ENCODE measurements at regions not wholly inside any gene's neighbourhood (a gene's known extent, or its start where the extent isn't known, plus 50 kb on each side); places are given as distances from the start of the nearest gene placed in this dataset.

GRCh38 chr6:119620846-119621555 lies 271.4 kb upstream of the MAN1A1 start:
- FAIRE-seq, result no peak
- H2AFZ ChIP-seq (ENCODE audit: low read length), result no peak overlapping the region
- CTCF ChIA-PET (ENCODE audit: partially characterized antibody), result no interaction called here

More at GRCh38 chr6:119620846-119621555, 271.4 kb upstream of the MAN1A1 start:
- no peak overlapping the region for H4K8ac ChIP-seq (ENCODE audit: extremely low read depth, insufficient read depth, low read length)
- POLR2A ChIA-PET (ENCODE audit: partially characterized antibody), result no interaction called here
- H3K4me1 ChIP-seq (replicated peaks in 1 of 4; ENCODE audit: control insufficient read depth in 3 of 4, insufficient read depth in 4 of 4, low read length in 3 of 4), result no peaks in the 10 kb centered on the region
- H3K23me2 ChIP-seq (ENCODE audit: low read depth, low read length), result no peaks in the 10 kb centered on the region
- no peak overlapping the region for H3K4me2 ChIP-seq (ENCODE audit: insufficient read depth in 1 of 2, low read depth in 2 of 2, low read length in 2 of 2)
- H4K91ac ChIP-seq (replicated peaks; ENCODE audit: insufficient read length, low read length), result no peak overlapping the region
- H3K18ac ChIP-seq (ENCODE audit: extremely low read depth, low read length), result no peak overlapping the region
- H2BK12ac ChIP-seq (ENCODE audit: low read depth, low read length), result no peak overlapping the region
- no peaks in the 10 kb centered on the region for H3K79me1 ChIP-seq (ENCODE audit: low read depth, low read length)
- no peak overlapping the region for H2BK5ac ChIP-seq (ENCODE audit: low read depth, low read length)
- no peak for DNase-seq (ENCODE audit: low read depth in 1 of 2, low spot score in 2 of 2)
- H2BK20ac ChIP-seq (ENCODE audit: low read length), result no peak overlapping the region
- H3K4me3 ChIP-seq (ENCODE audit: extremely low read depth in 1 of 4, insufficient read depth in 2 of 4, low read depth in 3 of 4, low read length in 4 of 4), result no peak overlapping the region
- no peak overlapping the region for H3K56ac ChIP-seq (replicated peaks; ENCODE audit: insufficient read length, low read depth, low read length)
- H2BK120ac ChIP-seq (replicated peaks; ENCODE audit: low read depth, low read length), result no peak overlapping the region
- no peak overlapping the region for H3K27ac ChIP-seq (ENCODE audit: low read depth, low read length)
- no peak overlapping the region for H2BK15ac ChIP-seq (ENCODE audit: low read length)
- H3K9me3 ChIP-seq (ENCODE audit: insufficient read depth in 2 of 2, low read depth in 1 of 2, low read length in 1 of 2), result no peaks in the 10 kb centered on the region
- no peak overlapping the region for H4K5ac ChIP-seq (ENCODE audit: insufficient read length, low read depth, low read length)
- no peaks in the 10 kb centered on the region for H3K27me3 ChIP-seq (replicated peaks in 1 of 4; ENCODE audit: control insufficient read depth in 3 of 4, extremely low read depth in 1 of 4, insufficient read depth in 3 of 4, low read length in 3 of 4)
- H3K79me2 ChIP-seq (ENCODE audit: control insufficient read depth in 1 of 2, insufficient read depth in 2 of 2, low read length in 2 of 2), result no peaks in the 10 kb centered on the region
- H2AK5ac ChIP-seq (ENCODE audit: low read depth, low read length), result no peak overlapping the region
- no peaks in the 10 kb centered on the region for H4K20me1 ChIP-seq (replicated peaks in 1 of 2; ENCODE audit: control insufficient read depth in 1 of 2, insufficient read depth in 2 of 2, low read length in 2 of 2)
- no peaks in the 10 kb centered on the region for H3K36me3 ChIP-seq (ENCODE audit: control insufficient read depth in 2 of 4, insufficient read depth in 4 of 4, low read length in 3 of 4)
- H3K23ac ChIP-seq (ENCODE audit: insufficient read length), result no peak overlapping the region
- TF ChIP-seq KDM1A (IDR thresholded peaks at IDR 0.05; ENCODE audit: borderline replicate concordance, low read length), result no peak
- no peak for TF ChIP-seq JUND (IDR thresholded peaks at IDR 0.05; ENCODE audit: low read length)
- TF ChIP-seq MAX (IDR thresholded peaks at IDR 0.05), result no peak
- TF ChIP-seq RAD21 (IDR thresholded peaks at IDR 0.05 in 1 of 2, conservative IDR thresholded peaks at IDR 0.05 in 1 of 2; ENCODE audit: low read depth in 2 of 2, low read length in 2 of 2), result no peak
- no peak for TF ChIP-seq BACH1 (IDR thresholded peaks at IDR 0.05; ENCODE audit: low read length)
- no peak for TF ChIP-seq FOSL1 (IDR thresholded peaks at IDR 0.05; ENCODE audit: insufficient read depth, low read depth, low read length)
- no peak for TF ChIP-seq CTBP2 (IDR thresholded peaks at IDR 0.05; ENCODE audit: borderline replicate concordance, insufficient read depth, insufficient read length, low read length)
- TF ChIP-seq CHD1 (IDR thresholded peaks at IDR 0.05; ENCODE audit: low read depth, low read length), result no peak
- no peak for TF ChIP-seq KDM5A (IDR thresholded peaks at IDR 0.05; ENCODE audit: low read length)
- no peak overlapping the region for H3K9ac ChIP-seq (replicated peaks in 1 of 4; ENCODE audit: extremely low read depth in 1 of 4, low read depth in 3 of 4, low read length in 3 of 4)
- no peak overlapping the region for H3K4ac ChIP-seq (replicated peaks; ENCODE audit: insufficient read length, low read depth, low read length)
- no peak overlapping the region for H3K14ac ChIP-seq (ENCODE audit: insufficient read length)
- WGBS, 2 experiments (ENCODE audit: extremely low coverage in 1 of 2, insufficient coverage in 1 of 2, insufficient read length in 1 of 2, insufficient replicate concordance in 2 of 2, low coverage in 1 of 2, low lambda C conversion rate in 2 of 2, missing lambda C conversion rate in 1 of 2), result 92% methylated on average over 4 of the region's 4 CpGs; no CpG with 5 or more reads in 1 of the 2 experiments
